ENCODE measurements at regions not wholly inside any gene's neighbourhood (a gene's known extent, or its start where the extent isn't known, plus 50 kb on each side); places are given as distances from the start of the nearest gene placed in this dataset.

DNA sequence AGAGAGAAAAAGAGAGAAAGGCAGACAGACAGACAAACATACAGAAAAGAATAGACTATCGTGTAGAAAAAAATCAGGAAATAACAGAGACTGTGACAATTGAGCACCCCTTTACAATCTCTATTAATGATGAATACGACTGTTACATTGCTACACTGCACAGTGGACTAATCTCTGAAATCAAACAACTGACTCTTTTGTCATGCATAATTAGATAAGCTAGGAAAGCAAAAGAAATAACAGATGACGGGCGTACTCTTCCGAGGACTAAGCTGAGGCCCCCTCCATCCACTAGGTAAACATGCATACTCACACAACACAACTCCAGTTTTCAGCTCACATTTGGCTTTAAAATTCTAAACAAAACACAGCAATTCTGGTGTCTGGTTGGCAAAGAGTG lies 267.0 kb downstream of the NOL4 start:
- no peak for DNase-seq (ENCODE audit: low spot score)

DNA sequence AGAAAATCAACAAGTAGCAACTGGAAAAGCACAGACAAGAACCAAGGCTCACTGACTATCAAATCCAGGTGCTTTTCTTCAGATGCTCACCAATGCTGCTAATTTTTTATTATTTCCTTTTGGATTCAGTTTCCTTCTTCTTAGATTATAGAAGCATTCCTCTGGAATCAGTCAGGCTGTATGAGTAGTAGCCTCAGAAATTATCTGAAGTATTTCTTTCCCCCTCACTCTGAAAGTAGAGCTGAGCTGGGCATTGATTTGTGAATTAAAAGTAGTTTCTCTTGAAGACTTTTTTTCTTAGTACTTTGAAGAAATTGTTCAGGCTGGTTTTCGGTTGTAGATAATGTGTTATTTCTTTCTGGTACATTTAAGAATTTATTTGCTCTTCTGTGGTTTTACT lies 273.7 kb downstream of the NOL4 start:
- DNase-seq (ENCODE audit: low spot score), result no peak

DNA sequence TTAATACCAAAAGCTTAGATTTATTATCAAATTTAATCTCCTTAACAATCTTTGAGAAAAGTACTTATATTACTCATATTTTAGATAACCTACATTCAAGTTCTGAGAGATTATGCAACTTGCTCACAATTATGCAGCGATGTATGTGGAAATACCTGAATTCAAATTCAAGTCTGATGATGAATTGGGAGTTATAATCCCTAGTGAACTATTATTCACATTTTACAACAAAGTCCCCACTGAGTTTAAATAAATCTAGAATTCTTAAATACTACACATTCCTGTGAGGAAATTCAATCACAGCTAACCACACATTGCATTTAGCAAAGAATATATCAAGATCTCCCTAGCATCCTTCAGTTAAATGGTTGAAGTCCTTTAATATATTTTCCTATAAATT lies 278.4 kb downstream of the NOL4 start:
- DNase-seq (ENCODE audit: low spot score), result no peak

DNA sequence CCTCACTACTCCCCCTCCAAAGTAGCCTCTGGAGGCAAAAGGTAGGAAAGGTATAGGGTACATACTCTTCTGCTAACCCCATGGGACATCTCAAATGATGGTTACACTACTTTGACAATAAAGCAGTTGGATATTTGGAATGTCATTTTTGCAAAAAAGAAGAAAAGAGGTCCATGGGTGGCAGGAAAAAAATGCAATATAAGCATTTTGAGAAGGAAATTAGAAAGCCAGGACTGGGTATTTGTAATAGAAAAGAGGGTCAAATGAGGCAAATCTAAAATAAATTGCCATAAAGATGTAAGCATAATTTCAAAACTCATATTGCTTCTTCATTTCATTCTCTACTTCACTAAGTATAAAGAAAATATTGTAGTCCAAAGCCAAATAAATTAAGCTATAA lies 280.2 kb downstream of the NOL4 start:
- DNase-seq (ENCODE audit: low spot score), result no peak

DNA sequence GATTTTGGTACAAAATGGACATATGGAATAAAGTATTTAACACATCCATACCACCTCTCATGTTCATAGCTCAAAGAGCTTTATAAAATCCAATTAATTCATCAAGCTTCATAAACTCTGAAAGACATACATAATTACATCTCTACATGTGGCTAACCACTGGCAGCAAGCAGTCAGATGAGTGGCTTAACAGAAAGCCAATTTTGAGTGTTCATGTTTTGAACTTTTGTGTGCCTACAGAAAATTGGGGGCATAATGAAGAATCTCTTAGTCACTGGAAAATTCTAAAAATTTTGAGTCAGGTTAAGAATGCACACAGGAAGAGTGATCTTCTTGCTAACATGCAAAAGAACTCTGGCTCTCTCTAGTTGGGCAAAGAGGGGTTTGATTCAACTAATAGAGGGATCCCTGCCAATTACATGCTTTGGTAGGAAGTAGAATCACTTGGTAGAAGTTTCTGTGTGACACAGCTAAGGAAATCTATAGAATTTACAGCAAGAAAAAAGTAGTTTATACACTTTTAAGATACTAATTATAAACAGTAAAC lies 287.4 kb downstream of the NOL4 start:
- DNase-seq (ENCODE audit: low spot score), result no peak

DNA sequence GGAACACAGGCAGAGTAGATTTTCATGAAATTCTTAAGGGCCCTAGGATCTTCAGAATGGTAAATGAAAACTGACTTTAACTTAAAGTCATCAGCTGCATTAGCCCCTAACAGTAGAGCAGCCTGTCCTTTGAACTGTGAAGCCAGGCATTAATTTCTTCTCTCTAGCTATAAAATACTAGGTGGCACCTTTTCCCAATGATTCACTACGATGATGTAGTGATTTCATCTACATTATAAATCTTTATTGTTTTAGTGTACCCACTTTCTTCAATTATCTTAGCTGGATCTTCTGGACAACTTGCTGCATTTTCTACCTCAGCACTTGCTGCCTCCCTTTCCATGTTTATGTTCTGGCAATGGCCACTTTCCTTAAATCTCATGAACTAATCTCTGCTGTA lies 290.5 kb downstream of the NOL4 start:
- no peak for DNase-seq (ENCODE audit: low spot score)

DNA sequence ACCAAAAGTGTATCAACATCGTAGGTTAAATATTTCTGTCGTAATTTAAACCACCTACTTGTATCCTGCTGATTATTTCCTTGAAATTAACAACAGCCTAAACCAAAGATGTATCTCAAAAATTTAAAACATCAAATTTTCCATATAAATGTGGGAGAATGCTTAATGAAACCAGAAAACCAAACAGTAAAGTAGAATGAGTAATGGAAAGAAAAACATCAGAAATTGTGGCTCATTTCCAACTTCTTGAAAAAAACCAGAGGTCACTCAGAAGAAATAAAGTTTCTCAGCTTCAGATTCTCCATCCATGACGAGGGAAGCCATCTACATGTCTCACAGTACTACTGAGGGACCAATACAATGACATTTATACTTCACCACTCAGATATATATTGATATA lies 296.5 kb downstream of the NOL4 start:
- DNase-seq (ENCODE audit: low spot score), result no peak

DNA sequence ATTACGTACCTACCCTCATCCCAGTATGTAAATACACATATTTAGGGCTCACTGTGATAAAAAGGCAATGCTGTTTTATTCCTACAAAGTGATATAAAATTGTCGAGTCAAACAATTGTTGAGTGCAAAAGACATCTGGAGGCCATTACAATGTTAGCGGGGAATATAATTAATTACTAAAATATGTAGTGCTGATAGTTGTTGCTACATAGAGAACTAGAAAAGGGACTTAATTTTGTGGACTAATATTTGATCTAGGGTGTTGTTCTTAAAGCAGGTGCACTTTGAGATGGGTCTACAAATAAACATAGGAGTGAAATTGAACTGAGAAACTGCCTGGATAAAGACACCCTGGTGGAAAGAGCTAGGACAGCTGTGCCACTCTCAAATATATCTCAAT lies 300.1 kb downstream of the NOL4 start:
- DNase-seq (ENCODE audit: low spot score), result no peak

DNA sequence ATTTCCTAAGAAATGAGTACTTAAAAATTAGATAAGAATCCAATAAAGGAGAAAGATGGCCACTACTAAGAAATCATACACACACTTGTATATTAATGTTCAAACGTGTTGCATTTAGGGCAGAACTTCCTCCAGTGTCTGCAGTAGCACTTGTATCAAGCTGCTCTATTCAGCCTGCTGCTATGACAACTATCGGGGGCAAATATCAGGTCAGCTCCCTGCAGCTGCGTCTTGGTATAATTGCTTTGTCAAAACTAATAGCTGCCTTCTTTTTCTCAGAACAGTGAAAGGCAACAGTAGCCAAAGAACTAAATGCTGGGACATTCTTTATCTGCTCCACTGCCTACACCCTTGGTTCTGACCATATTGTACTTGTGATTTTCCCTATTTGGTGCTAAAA lies 300.7 kb downstream of the NOL4 start:
- DNase-seq (ENCODE audit: low spot score), result no peak

DNA sequence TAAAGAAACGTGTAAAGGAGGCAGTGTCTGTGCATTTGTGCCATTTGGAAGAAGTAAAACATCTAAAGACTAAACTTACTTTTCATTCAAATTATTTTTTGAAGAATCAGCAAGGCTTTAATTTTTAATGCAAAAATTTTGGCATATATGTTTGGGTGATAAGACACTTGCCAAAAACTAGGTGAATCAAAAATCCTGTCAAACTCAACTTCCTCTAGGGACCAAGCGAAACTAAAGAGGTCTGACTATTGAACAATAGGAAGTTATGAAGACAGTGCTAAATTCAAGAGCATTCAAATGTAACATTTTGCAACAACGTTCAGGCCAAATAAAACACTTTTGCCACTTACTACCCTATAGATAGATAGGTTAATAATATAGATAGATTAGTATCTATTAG lies 306.1 kb downstream of the NOL4 start:
- DNase-seq (ENCODE audit: low spot score), result no peak

DNA sequence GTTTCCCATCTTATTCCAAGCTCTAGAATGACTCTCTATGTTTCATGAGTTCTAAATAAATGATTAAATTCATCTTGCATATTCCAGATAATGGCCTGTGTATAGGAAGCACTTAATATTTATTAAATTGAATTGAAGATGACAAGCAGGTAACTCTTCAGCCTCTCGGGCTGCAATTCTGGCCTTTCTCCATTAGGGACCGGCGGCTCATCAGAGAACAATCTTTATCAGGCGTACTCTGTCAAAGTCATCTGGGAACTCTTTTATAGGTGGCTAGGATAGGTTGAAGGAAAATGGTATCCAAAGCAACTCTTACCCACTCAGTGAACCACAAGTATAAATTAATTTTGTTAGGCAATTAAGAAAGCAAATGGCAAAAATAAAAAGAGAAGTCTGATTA lies 308.5 kb downstream of the NOL4 start:
- no peak for DNase-seq (ENCODE audit: low spot score)

DNA sequence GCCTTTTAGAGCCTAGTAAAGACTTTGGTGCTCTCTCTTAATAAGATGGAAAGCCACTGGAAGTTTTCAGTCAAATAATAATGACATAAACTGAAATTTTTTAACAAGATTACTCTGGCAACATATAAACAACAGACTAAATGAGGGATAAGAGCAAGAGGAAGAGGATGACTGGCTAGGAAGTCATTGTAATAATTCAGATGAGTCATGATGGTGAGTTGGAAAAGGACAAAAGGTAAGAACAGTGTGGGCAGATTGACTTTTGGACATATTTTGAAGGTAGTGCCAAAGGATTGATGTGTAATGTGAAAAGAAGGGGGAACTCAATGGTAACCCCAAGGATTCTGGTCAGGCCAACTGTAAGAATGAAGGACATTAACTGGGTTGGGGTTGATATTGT lies 310.3 kb downstream of the NOL4 start:
- no peak for DNase-seq (ENCODE audit: low spot score)

DNA sequence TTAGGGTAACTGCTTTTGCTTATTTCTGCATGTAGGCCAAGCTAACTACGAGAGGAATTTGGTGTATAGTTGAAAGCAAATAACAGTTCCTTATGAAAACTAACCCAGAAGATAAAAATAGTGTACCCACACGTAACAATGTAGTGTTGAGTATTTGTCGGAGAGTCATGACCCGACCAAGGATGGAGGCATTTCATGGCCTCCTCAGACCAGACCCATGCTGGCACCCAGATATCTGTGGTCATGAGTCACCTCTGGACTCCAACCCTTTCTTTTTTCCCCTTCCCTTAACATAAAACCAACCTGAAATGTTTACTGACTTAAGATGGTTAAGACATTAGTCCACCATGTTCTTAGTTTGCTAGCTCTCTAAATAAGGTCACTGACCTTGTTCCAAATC lies 318.7 kb downstream of the NOL4 start:
- no peak for DNase-seq (ENCODE audit: low spot score)

DNA sequence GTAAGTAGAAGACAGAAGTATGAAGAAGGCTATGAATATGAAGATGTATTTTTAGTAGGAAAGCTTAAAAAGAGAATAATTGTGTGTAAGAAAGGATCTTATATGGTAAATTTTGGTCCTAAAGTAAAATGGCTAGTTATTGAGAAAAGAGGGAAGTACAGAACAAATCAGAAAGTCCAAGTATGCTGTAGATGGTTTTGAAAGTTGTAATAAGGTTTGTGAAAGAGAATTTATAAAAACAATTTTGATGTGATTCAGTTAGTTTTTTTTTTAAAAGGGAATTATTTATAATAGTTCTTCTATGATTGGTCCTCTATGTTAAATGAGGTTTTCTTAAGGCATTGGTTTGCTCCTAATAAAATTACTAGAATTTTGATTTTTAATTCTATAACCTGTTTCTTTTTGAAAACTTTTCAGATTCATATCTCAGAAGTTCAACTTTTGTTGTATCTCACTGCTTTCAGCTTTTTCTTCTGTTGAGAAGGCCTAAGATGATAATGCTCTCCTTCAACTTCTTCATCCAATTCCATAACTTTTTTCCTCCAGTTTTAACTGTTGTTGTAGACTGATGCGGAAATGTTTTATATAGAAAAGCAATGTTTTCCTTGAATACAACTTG lies 322.7 kb downstream of the NOL4 start:
- DNase-seq (ENCODE audit: low spot score), result no peak

DNA sequence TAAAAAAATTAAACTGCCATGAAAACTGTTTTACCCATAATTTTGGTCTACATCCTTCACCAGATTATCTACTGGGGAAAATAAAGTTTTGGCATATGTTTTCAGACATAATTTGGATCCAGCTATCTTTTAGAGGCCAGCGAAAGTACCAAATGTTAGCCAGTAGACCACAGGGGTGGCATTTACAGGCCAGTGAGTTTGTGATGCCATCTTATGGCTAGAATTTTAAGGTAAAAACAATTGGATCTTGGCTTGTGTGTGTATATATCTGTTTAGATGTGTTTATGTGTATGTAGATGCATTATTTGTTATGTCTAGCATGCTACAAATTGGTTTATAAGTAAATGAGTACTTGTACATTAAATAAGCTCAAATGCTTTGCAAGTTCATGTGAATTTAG lies 322.6 kb downstream of the ASXL3 start:
- DNase-seq (ENCODE audit: low spot score), result no peak

DNA sequence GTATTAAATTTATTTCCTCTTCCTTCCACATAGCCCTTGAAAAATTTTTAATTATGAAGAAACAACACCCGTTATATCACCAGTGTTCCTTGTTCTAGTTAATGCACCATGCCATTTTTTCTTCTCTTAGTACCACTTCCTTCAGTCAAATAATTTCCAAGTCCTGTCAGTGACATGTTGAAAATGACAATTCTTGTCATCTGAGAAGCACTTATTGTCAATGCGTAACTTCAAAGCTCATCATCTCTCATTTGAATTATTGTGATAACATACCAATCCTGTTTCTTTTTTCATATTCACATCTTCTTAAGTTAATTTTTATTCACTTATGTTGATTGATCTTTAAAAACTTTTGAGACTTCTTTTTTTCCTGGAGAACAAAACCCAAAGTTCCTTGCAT lies 320.4 kb downstream of the ASXL3 start:
- DNase-seq (ENCODE audit: low spot score), result no peak

DNA sequence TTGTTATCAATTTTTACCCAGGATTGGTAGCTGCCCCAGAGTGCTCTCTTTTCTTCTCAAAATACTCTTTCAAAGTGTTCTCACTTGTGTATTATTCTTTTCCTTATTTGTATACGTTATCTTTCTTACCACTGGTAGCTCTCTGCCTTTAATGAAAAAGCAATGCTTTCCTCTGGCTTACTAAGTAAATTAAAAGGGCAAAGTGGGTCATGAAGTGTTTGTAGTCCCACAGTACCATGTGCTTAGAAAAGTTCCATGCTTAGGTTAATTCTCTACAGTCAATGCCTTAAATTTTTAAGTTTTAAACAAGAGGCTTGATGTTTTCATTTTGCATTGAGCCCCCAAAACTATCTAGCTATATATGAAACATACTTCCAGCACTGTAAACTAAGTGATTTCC lies 300.2 kb downstream of the ASXL3 start:
- no peak for DNase-seq (ENCODE audit: low spot score)

DNA sequence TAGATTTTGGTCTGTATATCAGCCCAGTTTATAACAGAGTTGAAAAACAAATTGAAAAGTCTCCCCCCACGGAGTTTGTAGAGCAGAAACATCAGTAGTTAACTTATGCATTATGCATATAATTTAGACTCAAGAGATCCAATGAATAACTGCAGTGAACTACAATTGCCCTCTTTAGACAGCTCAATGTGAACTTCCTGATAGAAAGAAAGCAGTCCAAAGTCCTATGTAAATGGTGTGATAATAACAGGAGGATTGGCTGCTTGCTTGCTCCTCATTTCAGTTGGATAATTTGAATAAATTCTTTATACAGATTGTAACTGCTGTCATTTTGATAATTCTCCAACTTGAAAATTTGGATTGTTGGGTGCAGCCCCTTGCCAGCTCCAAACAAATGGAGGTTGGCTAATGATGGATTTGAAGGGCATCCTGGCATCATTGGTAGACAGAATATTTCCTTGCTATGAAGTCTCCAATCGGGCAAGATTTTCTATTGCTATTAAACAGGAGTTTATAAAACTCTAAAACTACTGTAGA lies 297.1 kb downstream of the ASXL3 start:
- no peak for DNase-seq (ENCODE audit: low spot score)

DNA sequence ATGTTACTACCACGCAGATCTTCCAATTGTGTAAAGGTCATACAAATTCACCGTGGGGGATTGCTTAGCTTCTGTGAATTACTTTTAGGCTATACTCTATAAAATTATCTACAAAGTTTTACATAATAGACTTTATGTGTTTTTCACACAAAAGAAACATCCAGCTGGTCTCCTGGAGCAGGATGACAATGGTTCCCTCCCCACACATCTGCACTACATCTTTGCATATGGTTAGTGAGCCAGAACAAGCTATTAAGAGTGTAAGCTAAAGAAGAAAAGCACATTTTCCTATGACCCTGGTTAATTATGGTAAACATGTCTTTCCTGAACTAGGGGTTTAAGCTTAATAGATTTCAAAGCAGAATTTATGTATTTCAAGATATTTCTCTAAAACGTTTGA lies 295.1 kb downstream of the ASXL3 start:
- no peak for DNase-seq (ENCODE audit: low spot score)

DNA sequence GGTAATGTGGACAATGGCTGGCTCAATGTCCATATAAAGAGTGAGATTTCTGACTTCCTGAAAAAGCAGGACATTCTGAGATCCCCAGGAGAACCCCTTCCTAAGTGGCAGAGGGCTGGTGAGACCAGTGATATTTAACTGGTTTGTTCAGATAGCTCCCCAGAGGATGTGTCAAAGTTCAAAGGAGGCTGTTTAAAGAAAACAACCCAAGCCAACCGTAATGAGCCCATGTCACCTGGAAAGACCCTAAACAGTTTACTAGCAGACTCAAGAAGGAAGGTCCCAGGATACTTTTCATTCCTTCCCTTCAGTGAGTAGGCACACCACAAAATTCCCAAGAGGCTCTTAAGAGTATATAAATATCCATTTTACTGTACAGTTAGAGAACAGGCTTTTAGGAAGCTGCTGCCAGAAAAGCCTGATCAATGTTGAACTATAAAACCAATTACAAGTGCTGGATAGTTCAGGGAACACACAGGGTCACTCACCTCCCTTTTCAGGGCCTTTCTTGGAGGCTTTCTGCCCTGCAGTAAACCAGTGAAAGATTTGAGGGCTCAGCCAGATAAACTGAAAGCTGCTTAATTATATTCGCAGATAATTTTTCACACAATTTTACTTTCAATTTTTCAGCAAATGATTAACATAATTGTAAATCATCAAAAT lies 293.5 kb downstream of the ASXL3 start:
- no peak for DNase-seq (ENCODE audit: low spot score)

DNA sequence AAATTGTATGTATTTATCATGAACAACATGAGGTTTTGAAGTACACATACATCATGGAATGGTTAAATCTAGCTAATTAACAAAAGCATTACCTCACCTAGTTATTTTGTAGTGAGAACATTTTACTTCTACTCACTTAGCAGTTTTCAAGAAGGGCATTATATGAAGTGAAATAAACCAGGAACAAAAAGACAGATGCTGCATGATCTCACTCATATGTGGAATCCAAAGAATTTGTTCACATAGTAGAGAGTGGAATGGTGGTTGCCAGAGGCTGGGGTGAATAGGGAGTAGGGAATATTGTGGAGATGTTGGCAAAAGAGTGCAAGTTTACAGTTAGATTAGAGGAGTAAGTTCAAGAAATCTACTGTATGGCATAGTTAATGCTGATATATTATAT lies 292.0 kb downstream of the ASXL3 start:
- DNase-seq (ENCODE audit: low spot score), result no peak

DNA sequence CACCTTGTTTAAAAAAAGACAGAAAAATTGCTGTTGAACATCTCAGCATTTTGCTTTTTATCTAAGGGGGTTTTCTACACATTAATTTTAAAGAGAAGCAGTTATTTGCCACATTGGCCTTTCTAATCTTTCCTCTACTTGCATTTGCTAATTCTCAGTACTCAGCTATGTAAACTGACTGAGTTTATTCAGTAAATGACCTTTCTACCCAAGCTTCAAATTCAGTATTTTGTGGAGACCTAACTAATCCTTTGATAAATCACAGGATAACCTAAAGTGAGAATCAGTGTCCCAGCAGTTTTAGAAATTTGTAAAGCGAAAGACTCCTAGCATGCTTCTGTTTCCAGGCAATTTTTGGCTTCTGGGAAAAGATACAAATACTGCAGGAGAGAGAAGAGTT lies 288.4 kb downstream of the ASXL3 start:
- DNase-seq (ENCODE audit: low spot score), result no peak

DNA sequence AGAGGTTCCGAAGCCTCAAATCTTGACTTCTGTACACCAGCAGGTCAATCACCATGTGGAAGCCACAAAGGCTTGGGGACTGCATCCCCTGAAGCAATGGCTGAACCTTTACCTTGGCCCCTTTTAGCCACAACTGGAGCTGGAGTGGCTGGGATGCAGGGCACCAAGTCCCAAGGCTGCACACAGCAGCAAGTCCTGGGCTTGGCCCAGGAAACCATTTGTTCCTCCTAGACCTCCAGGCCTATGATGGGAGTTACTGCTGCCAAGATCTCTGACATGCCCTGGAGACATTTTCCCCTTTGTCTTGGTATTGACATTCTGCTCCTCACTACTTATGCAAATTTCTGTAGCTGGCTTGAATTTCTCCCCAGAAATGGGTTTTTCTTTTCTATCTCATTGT lies 285.9 kb downstream of the ASXL3 start:
- no peak for DNase-seq (ENCODE audit: low spot score)

DNA sequence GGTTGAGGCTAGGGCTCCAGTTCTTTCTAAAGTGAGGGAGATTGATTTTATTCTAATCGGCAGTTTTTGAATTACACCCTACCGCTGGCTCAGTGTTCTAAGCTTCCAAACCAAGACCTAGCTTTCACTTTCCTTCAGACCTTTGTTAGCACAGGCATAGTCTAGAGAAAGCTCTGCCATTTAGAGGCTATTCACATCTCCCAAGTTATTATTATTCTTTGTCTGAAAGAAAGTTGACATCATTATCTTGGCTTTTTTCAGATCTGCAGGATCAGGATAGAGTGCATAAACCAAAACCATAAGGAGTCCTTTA lies 276.8 kb downstream of the ASXL3 start:
- no peak for DNase-seq (ENCODE audit: low spot score)

All from HuH-7 (cell line).